ENCODE measurements at regions not wholly inside any gene's neighbourhood (a gene's known extent, or its start where the extent isn't known, plus 50 kb on each side); places are given as distances from the start of the nearest gene placed in this dataset.
"Not testable (repeated sequence)": the region's sequence is repeated elsewhere in the genome, so short reads cannot be mapped to it uniquely, and the experiment has no call there.

GRCh38 chr3:153036846-153037245 is 125.2 kb upstream of the RAP2B start:
- DNase-seq: no peak

GRCh38 chr3:153038367-153038766 is 123.7 kb upstream of the RAP2B start:
- DNase-seq: no peak

GRCh38 chr3:153038779-153039178 is 123.2 kb upstream of the RAP2B start:
- DNase-seq: no peak

GRCh38 chr3:153041181-153041580 is 120.8 kb upstream of the RAP2B start:
- DNase-seq: no peak

- DNase-seq: no peak
Measured at GRCh38 chr3:153042088-153042487, 119.9 kb upstream of the RAP2B start.

- no peak for DNase-seq
Measured at GRCh38 chr3:153043729-153044328, 118.2 kb upstream of the RAP2B start.

GRCh38 chr3:153045150-153045549 is 116.9 kb upstream of the RAP2B start:
- no peak for DNase-seq

GRCh38 chr3:153050978-153051377 is 111.0 kb upstream of the RAP2B start:
- DNase-seq: no peak

GRCh38 chr3:153051427-153052095 is 110.5 kb upstream of the RAP2B start:
- no peak for DNase-seq

- DNase-seq: no peak
Measured at GRCh38 chr3:153052096-153052460, 109.9 kb upstream of the RAP2B start.

- no peak for DNase-seq
Measured at GRCh38 chr3:153055217-153055616, 106.8 kb upstream of the RAP2B start.

GRCh38 chr3:153055779-153056178 is 106.2 kb upstream of the RAP2B start:
- DNase-seq: no peak

- not testable (repeated sequence) for DNase-seq
Measured at GRCh38 chr3:153058031-153058688, 103.9 kb upstream of the RAP2B start.

- DNase-seq: no peak
Measured at GRCh38 chr3:153060346-153060745, 101.7 kb upstream of the RAP2B start.

- no peak for DNase-seq
Measured at GRCh38 chr3:153061938-153062528, 100.0 kb upstream of the RAP2B start.

- DNase-seq: no peak
Measured at GRCh38 chr3:153063337-153063736, 98.7 kb upstream of the RAP2B start.

- DNase-seq: no peak
Measured at GRCh38 chr3:153066983-153067382, 95.0 kb upstream of the RAP2B start.

- no peak for DNase-seq
Measured at GRCh38 chr3:153069598-153070510, 92.2 kb upstream of the RAP2B start.

GRCh38 chr3:153070511-153070868 is 91.5 kb upstream of the RAP2B start:
- no peak for DNase-seq

- no peak for DNase-seq
Measured at GRCh38 chr3:153072382-153072781, 89.6 kb upstream of the RAP2B start.

- no peak for DNase-seq
Measured at GRCh38 chr3:153072856-153073255, 89.2 kb upstream of the RAP2B start.

GRCh38 chr3:153073636-153074035 is 88.4 kb upstream of the RAP2B start:
- no peak for DNase-seq

GRCh38 chr3:153078826-153079225 is 83.2 kb upstream of the RAP2B start:
- no peak for DNase-seq

All from NCI-H1417 treated with DMSO at 0.1 percent for 48 hours (cell line).